AG04449 (cell line): ENCODE measurements at regions not wholly inside any gene's neighbourhood (a gene's known extent, or its start where the extent isn't known, plus 50 kb on each side); places are given as distances from the start of the nearest gene placed in this dataset.

Source experiments
- CTCF ChIA-PET: fragments of 350-600 bp; formaldehyde crosslinking; extraction: SDS; loops from one replicate; lab custom pipeline; 2021; ENCODE audit warnings: antibody characterized with exemption; lab: Yijun Ruan, JAX
- POLR2A ChIA-PET: fragments of 400-600, 350-600 bp; formaldehyde crosslinking; extraction: SDS; loops from one replicate; lab custom pipeline; 2020; ENCODE audit warnings: antibody characterized with exemption, inconsistent platforms; lab: Yijun Ruan, JAX
- DNase-seq: peaks from one replicate; pipeline ENCODE4 v3.0.0-alpha.2; 2010; ENCODE audit warnings: low read depth, low spot score
- H3K4me3 ChIP-seq: 2 replicates; pipeline ENCODE4 v1.5.1; 2011; ENCODE audit warnings: low read depth, mild to moderate bottlenecking, control low read depth, low read length
- CTCF ChIP-seq: IDR thresholded peaks from one replicate; pipeline ENCODE4 v1.5.1; 2011; ENCODE audit warnings: mild to moderate bottlenecking, moderate library complexity, low read length, control low read depth, inconsistent platforms; ENCODE audit not compliant: insufficient read depth; ENCODE audit errors: missing control alignments

- CTCF ChIA-PET: no interaction called here
- no peak for DNase-seq
- no peak for TF ChIP-seq CTCF
- H3K4me3 ChIP-seq: no peak overlapping the region
- POLR2A ChIA-PET: no interaction called here
Measured at GRCh38 chr4:126559961-126560360, 1072.8 kb upstream of the INTU start.

DNA sequence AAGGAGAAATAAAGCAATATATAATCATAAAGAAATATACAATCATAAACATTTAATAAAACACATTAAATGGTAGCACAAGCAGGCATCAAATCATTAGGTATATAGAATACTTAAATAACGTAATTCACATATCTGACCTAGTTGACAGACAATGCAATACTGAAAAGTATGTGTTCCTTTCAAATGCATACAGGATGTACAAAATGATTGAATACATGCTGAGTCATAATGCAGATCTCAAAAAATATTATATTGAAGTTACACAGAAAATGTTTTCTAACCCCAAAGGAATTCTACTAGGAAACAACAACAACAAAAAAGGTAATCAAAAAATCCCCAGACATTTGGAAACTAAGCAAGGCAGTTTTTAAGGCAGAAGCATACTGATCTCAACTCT lies 1072.0 kb upstream of the INTU start:
- no peak for TF ChIP-seq CTCF
- CTCF ChIA-PET: no interaction called here
- POLR2A ChIA-PET: no interaction called here
- no peak for DNase-seq
- no peak overlapping the region for H3K4me3 ChIP-seq

DNA sequence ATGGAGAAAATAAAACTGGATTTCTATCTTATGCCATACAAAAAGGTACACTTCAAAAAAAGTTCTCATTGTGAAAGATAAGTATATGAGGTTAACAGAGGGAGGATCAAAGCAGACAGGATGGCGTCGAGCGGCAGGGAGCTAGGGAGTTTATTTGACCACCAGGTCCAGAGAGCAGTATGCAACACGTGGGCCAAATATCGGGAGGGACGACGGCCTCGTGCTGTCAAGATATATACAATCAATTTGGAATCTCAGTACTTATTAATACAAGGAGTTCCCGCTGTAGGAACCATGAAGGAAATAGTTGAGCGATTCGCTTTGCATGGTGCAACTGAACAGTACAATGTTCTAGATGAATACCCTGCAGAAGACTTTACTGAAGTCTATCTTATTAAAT lies 1069.4 kb upstream of the INTU start:
- TF ChIP-seq CTCF: no peak
- H3K4me3 ChIP-seq: no peak overlapping the region
- ChIA-PET POLR2A (no interaction called here), CTCF (no interaction called here)
- DNase-seq: no peak

DNA sequence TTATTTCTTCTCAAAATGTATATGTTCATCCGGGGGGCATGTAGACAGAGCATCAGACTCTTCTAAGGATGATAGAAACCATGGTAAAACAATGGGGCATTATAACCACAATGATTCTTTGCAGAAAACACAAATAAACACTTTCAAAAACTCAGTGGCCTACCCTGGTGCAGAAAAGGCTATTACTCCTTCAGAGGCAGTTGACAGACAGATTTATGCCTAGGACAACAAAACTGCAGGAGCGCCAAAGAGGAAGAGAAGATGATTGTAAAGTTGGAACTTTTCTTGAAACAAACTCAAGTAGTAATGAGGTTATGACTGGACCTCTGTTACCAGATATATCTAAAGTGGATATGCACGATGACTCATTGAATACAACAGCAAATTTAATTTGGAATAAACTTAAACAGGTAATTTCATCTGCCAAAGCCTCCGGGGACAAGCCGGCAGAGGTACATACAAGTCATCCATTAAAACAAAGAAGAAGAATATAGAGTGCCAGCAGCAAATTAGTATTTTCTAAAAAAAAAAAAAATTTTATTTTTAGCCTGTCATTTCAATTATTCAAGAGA lies 1068.4 kb upstream of the INTU start:
- ChIA-PET CTCF (no interaction called here), POLR2A (no interaction called here)
- DNase-seq: no peak
- no peak for TF ChIP-seq CTCF
- no peak overlapping the region for H3K4me3 ChIP-seq

GRCh38 chr4:126568652-126569570 lies 1063.8 kb upstream of the INTU start:
- H3K4me3 ChIP-seq: no peak overlapping the region
- POLR2A ChIA-PET: no interaction called here
- CTCF ChIA-PET: no interaction called here
- no peak for TF ChIP-seq CTCF
- no peak for DNase-seq

- H3K4me3 ChIP-seq: no peak overlapping the region
- TF ChIP-seq CTCF: no peak
- DNase-seq: no peak
- ChIA-PET CTCF (no interaction called here), POLR2A (no interaction called here)
Measured at GRCh38 chr4:126572264-126572663, 1060.5 kb upstream of the INTU start.
